Thymus (tissue), 11 donors: ENCODE measurements at regions not wholly inside any gene's neighbourhood (a gene's known extent, or its start where the extent isn't known, plus 50 kb on each side); places are given as distances from the start of the nearest gene placed in this dataset.

Experiments used
- DNase-seq, 9 donors: peaks; one replicate each; pipeline ENCODE4 v3.0.0-alpha.2; 2013; ENCODE audit warnings: low spot score in 9 of 9, low read depth in 6 of 9, missing footprints in 1 of 9
- H3K27ac ChIP-seq, 2 donors: one replicate each; pipeline ENCODE4 v1.5.1; 2013; ENCODE audit warnings: control low read depth in 1 of 2, low read depth in 1 of 2, low read length in 1 of 2, mild to moderate bottlenecking in 1 of 2, moderate library complexity in 1 of 2
- H3K27me3 ChIP-seq, 2 donors: one replicate each; pipeline ENCODE4 v1.5.1; 2013; ENCODE audit warnings: low read length in 1 of 2; ENCODE audit not compliant: control insufficient read depth in 2 of 2, insufficient read depth in 1 of 2
- H3K36me3 ChIP-seq, 2 donors: one replicate each; pipeline ENCODE4 v1.5.1; 2013; ENCODE audit warnings: low read length in 1 of 2, mild to moderate bottlenecking in 1 of 2, moderate library complexity in 1 of 2; ENCODE audit not compliant: control insufficient read depth in 2 of 2, insufficient read depth in 2 of 2
- H3K4me1 ChIP-seq, 2 donors: one replicate each; pipeline ENCODE4 v1.5.1; 2013; ENCODE audit warnings: low read length in 2 of 2; ENCODE audit not compliant: control insufficient read depth in 2 of 2, insufficient read depth in 2 of 2
- H3K4me3 ChIP-seq, 2 donors: one replicate each; pipeline ENCODE4 v1.5.1; 2013; ENCODE audit warnings: low read length in 2 of 2, control low read depth in 1 of 2, mild to moderate bottlenecking in 1 of 2
- H3K9me3 ChIP-seq, 2 donors: one replicate each; pipeline ENCODE4 v1.5.1; 2013; ENCODE audit warnings: low read length in 1 of 2, mild to moderate bottlenecking in 1 of 2; ENCODE audit not compliant: control insufficient read depth in 2 of 2, insufficient read depth in 1 of 2
- WGBS: extraction: QIAGEN DNeasy Blood & Tissue Kit; methylation state at CpG from one replicate; pipeline ENCODE4 v1.1.7; 2013; 5-methylcytosine and 5-hydroxymethylcytosine counted together
- donor health status: healthy.

DNA sequence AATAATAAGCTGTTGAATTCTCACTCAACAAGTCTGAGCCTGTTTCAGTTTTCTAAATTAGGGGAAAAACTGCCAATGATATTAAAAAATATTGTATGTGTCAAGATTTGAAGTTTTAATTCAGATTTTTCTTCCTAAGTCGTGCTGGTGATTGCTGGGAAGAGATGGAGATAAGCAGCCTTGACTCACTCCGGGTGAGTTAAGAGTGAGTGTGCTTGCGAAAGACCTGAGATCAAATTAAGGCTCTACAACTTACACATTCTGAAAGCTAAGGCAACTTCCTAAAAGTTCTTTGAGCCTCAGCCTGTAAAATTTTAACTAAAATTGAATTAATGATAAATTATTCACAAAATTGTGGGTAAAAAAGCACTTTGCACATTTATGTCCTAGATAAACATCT lies 1441.2 kb downstream of the PCDH7 start:
- no peaks in the 10 kb centered on the region for H3K9me3 ChIP-seq
- WGBS: 75% methylated on average over 3 of the region's 3 CpGs
- no peak overlapping the region for H3K4me3 ChIP-seq
- no peaks in the 10 kb centered on the region for H3K4me1 ChIP-seq
- DNase-seq: no peak
- no peak overlapping the region for H3K27ac ChIP-seq
- no peaks in the 10 kb centered on the region for H3K36me3 ChIP-seq
- H3K27me3 ChIP-seq: no peaks in the 10 kb centered on the region

DNA sequence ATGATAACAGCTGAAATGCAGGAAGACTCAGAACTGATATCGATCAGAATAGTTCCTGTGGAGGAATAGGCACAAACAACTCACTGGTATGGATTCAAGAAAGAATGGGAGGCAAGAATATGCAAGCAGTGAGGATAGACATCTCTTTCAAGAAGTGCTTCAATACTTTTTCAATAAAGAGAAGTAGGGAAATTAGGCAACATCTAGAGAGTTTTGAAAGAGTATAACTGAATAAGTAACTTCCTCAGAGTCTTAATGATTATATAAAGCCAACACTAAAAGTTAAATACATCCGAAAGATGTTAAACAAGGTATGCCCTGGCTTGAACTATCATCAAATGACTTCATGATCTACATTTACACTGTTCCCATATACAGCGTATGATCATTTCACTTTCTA lies 1443.0 kb downstream of the PCDH7 start:
- H3K9me3 ChIP-seq: no peaks in the 10 kb centered on the region
- DNase-seq: no peak
- WGBS: 79% methylated on average over 3 of the region's 3 CpGs
- no peaks in the 10 kb centered on the region for H3K27me3 ChIP-seq
- no peak overlapping the region for H3K4me3 ChIP-seq
- H3K36me3 ChIP-seq: no peaks in the 10 kb centered on the region
- no peaks in the 10 kb centered on the region for H3K4me1 ChIP-seq
- H3K27ac ChIP-seq: no peak overlapping the region

GRCh38 chr4:32169841-32170240 lies 1449.7 kb downstream of the PCDH7 start:
- H3K27me3 ChIP-seq: no peaks in the 10 kb centered on the region
- no peak overlapping the region for H3K4me3 ChIP-seq

DNA sequence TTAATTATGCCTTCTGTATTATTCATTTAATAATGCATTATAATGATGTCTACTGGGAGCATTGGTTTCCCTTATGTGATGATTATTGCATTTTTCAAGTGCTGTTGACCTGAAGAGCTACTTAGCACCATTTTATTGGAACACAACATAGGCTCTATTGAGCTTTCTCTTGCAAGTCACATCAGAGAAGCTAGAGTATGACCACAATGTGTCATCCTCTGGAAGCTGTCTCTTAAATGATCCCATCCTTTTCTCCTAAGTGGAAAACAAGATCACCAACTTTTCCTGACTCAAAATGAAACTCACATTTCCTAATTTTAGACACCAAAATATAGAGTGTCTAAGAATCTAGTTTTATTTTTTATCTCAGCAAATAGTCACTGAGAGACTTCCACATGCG lies 1451.9 kb downstream of the PCDH7 start:
- no peak for DNase-seq
- Histone ChIP-seq H3K36me3 (no peaks in the 10 kb centered on the region), H3K27me3 (no peaks in the 10 kb centered on the region), H3K4me3 (no peak overlapping the region), H3K9me3 (no peaks in the 10 kb centered on the region), H3K4me1 (no peaks in the 10 kb centered on the region), H3K27ac (no peak overlapping the region)
- WGBS: 97% methylated on average over 1 of the region's 1 CpG

More at GRCh38 chr4:32169841-32170240, 1449.7 kb downstream of the PCDH7 start:
- DNase-seq: no peak
- WGBS: 95% methylated on average over 3 of the region's 3 CpGs
- H3K27ac ChIP-seq: no peak overlapping the region
- no peaks in the 10 kb centered on the region for H3K9me3 ChIP-seq
- no peaks in the 10 kb centered on the region for H3K4me1 ChIP-seq
- H3K36me3 ChIP-seq: no peaks in the 10 kb centered on the region

DNA sequence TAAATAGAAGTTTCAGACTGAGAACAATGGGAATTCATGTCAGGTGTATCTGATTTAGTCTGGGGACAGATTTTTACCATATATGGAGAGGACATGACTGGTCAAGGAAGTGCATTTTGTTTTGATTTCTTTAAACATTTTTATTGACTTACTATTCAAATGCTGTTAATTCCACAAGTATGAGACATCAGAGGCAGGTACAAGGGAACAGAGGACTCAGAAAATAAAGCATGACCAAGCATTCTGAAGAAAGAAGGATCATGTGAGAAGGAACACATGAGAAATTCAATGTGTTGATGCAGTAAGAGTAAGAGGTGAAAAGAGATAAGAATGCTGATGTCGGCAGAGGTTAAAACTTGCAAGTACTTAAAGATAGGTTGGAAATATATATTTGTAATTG lies 1452.6 kb downstream of the PCDH7 start:
- H3K27me3 ChIP-seq: no peaks in the 10 kb centered on the region
- no peak for DNase-seq
- no peaks in the 10 kb centered on the region for H3K36me3 ChIP-seq
- no peaks in the 10 kb centered on the region for H3K9me3 ChIP-seq
- no peak overlapping the region for H3K27ac ChIP-seq
- 99% methylated on average over 1 of the region's 1 CpG for WGBS
- H3K4me1 ChIP-seq: no peaks in the 10 kb centered on the region
- H3K4me3 ChIP-seq: no peak overlapping the region

GRCh38 chr4:32180086-32180485 lies 1459.9 kb downstream of the PCDH7 start:
- Histone ChIP-seq H3K9me3 (no peaks in the 10 kb centered on the region), H3K27ac (no peak overlapping the region), H3K4me3 (no peak overlapping the region), H3K36me3 (no peaks in the 10 kb centered on the region), H3K27me3 (no peaks in the 10 kb centered on the region), H3K4me1 (no peaks in the 10 kb centered on the region)
- DNase-seq: no peak

- 75% methylated on average over 2 of the region's 2 CpGs for WGBS
These were observed 1464.0 kb downstream of the PCDH7 start for GRCh38 chr4:32184186-32184585.

DNA sequence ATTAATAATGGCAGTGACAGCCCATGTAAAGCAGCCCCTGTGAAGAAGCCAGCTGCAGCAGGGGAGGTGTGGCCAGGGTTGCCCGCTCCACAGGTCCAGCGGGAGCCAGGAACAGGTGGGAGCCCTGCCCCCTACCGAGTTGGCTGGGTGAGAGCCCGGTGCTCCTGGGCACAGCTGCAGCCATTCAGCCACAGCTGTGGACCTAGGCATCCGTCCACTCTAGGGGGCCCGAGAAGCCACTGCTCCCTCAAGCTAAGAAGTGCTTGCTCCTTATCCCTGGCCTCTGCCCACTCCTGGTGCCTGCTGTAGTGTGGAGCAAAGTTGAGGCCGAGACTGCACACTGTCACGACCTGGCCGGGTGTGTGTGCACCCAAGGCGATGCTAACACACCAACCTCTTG lies 1469.0 kb downstream of the PCDH7 start:
- Histone ChIP-seq H3K27ac (no peak overlapping the region), H3K4me3 (no peak overlapping the region), H3K9me3 (peaks cover 0 to 15% of the 10 kb centered on the region in 2 donors), H3K4me1 (no peaks in the 10 kb centered on the region), H3K36me3 (no peaks in the 10 kb centered on the region), H3K27me3 (no peaks in the 10 kb centered on the region)
- DNase-seq: no peak
- WGBS: 91% methylated on average over 10 of the region's 10 CpGs

More at GRCh38 chr4:32184186-32184585, 1464.0 kb downstream of the PCDH7 start:
- Histone ChIP-seq H3K27me3 (no peaks in the 10 kb centered on the region), H3K4me1 (no peaks in the 10 kb centered on the region), H3K36me3 (no peaks in the 10 kb centered on the region), H3K9me3 (peaks cover 0 to 3% of the 10 kb centered on the region in 2 donors), H3K27ac (no peak overlapping the region), H3K4me3 (no peak overlapping the region)
- no peak for DNase-seq

DNA sequence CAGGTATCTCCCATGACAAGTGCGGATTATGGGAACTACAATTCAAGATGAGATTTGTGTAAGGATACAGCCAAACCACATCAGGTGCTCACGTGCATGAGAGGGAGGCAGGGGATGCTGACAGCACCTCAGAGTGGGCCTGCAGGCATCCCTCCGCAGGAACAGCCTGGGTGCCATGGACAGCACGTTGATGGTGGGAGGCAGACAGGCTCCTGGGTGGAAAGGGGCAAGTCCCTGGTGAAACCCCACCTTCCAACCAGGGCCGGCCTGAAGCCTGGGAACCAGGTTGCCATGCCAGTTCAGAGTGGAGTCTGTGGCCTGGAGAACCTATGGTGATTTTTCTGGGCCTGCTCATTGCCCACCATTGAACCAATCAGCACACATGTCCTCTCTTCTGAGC lies 1469.6 kb downstream of the PCDH7 start:
- Histone ChIP-seq H3K27me3 (no peaks in the 10 kb centered on the region), H3K36me3 (no peaks in the 10 kb centered on the region), H3K4me3 (no peak overlapping the region), H3K27ac (no peak overlapping the region), H3K4me1 (no peaks in the 10 kb centered on the region), H3K9me3 (peaks cover 0 to 15% of the 10 kb centered on the region in 2 donors)
- WGBS: 84% methylated on average over 5 of the region's 5 CpGs
- DNase-seq: no peak

GRCh38 chr4:32191961-32192360 lies 1471.8 kb downstream of the PCDH7 start:
- 92% methylated on average over 4 of the region's 4 CpGs for WGBS
- no peaks in the 10 kb centered on the region for H3K36me3 ChIP-seq
- H3K4me3 ChIP-seq: no peak overlapping the region
- no peaks in the 10 kb centered on the region for H3K27me3 ChIP-seq
- H3K4me1 ChIP-seq: no peaks in the 10 kb centered on the region
- no peak for DNase-seq
- no peak overlapping the region for H3K27ac ChIP-seq
- H3K9me3 ChIP-seq: peaks cover 0 to 15% of the 10 kb centered on the region in 2 donors
